ENCODE measurements at regions not wholly inside any gene's neighbourhood (a gene's known extent, or its start where the extent isn't known, plus 50 kb on each side); places are given as distances from the start of the nearest gene placed in this dataset.

GRCh38 chr10:23723796-23724195, 284.9 kb downstream of the OTUD1 start:
- H3K4me3 ChIP-seq: no peak overlapping the region
- no peaks in the 10 kb centered on the region for H3K27me3 ChIP-seq
- H3K4me1 ChIP-seq: no peaks in the 10 kb centered on the region
- DNase-seq (ENCODE audit: low spot score in 2 of 2): no peak
- TF ChIP-seq POLR2A (IDR thresholded peaks at IDR 0.05) (no peak), EP300 (IDR thresholded peaks at IDR 0.05) (no peak), POLR2AphosphoS5 (IDR thresholded peaks at IDR 0.05) (no peak), CTCF (IDR thresholded peaks at IDR 0.05) (no peak)
- WGBS: 60% methylated on average over 6 of the region's 6 CpGs
- no peaks in the 10 kb centered on the region for H3K9me3 ChIP-seq
- no peaks in the 10 kb centered on the region for H3K36me3 ChIP-seq
- no peak overlapping the region for H3K27ac ChIP-seq

- Histone ChIP-seq H3K36me3 (no peaks in the 10 kb centered on the region), H3K9me3 (no peaks in the 10 kb centered on the region), H3K27ac (no peak overlapping the region), H3K4me1 (no peaks in the 10 kb centered on the region), H3K27me3 (no peaks in the 10 kb centered on the region), H3K4me3 (no peak overlapping the region)
- no peak for TF ChIP-seq CTCF (IDR thresholded peaks at IDR 0.05)
- WGBS: 66% methylated on average over 1 of the region's 1 CpG
- no peak for DNase-seq (ENCODE audit: low spot score in 2 of 2)
These were observed 286.7 kb downstream of the OTUD1 start for GRCh38 chr10:23725548-23725947.

GRCh38 chr10:23742368-23742767, 303.5 kb downstream of the OTUD1 start:
- no peaks in the 10 kb centered on the region for H3K9me3 ChIP-seq
- H3K4me1 ChIP-seq: no peaks in the 10 kb centered on the region
- no peak overlapping the region for H3K27ac ChIP-seq
- H3K27me3 ChIP-seq: no peaks in the 10 kb centered on the region
- WGBS: 85% methylated on average over 2 of the region's 2 CpGs
- H3K36me3 ChIP-seq: no peaks in the 10 kb centered on the region
- no peak for TF ChIP-seq POLR2A (IDR thresholded peaks at IDR 0.05)
- TF ChIP-seq CTCF (IDR thresholded peaks at IDR 0.05): no peak
- no peak for TF ChIP-seq POLR2AphosphoS5 (IDR thresholded peaks at IDR 0.05)
- TF ChIP-seq EP300 (IDR thresholded peaks at IDR 0.05): no peak
- DNase-seq (ENCODE audit: low spot score in 2 of 2): no peak
- H3K4me3 ChIP-seq: no peak overlapping the region

GRCh38 chr10:23742807-23743206, 303.9 kb downstream of the OTUD1 start:
- Histone ChIP-seq H3K36me3 (no peaks in the 10 kb centered on the region), H3K9me3 (no peaks in the 10 kb centered on the region), H3K4me3 (no peak overlapping the region), H3K27me3 (no peaks in the 10 kb centered on the region), H3K4me1 (no peaks in the 10 kb centered on the region), H3K27ac (no peak overlapping the region)
- TF ChIP-seq CTCF (IDR thresholded peaks at IDR 0.05) (no peak), EP300 (IDR thresholded peaks at IDR 0.05) (no peak), POLR2AphosphoS5 (IDR thresholded peaks at IDR 0.05) (no peak), POLR2A (IDR thresholded peaks at IDR 0.05) (no peak)
- DNase-seq (ENCODE audit: low spot score in 2 of 2): no peak
- WGBS: 54% methylated on average over 1 of the region's 1 CpG

- DNase-seq (ENCODE audit: low spot score in 2 of 2): no peak
- Histone ChIP-seq H3K27me3 (no peaks in the 10 kb centered on the region), H3K4me1 (peaks cover 2% of the 10 kb centered on the region), H3K36me3 (no peaks in the 10 kb centered on the region), H3K9me3 (no peaks in the 10 kb centered on the region), H3K27ac (no peak overlapping the region), H3K4me3 (no peak overlapping the region)
- TF ChIP-seq EP300 (IDR thresholded peaks at IDR 0.05) (no peak), POLR2AphosphoS5 (IDR thresholded peaks at IDR 0.05) (no peak), POLR2A (IDR thresholded peaks at IDR 0.05) (no peak), CTCF (IDR thresholded peaks at IDR 0.05) (no peak)
- 47% methylated on average over 2 of the region's 2 CpGs for WGBS
These were observed 315.3 kb downstream of the OTUD1 start for GRCh38 chr10:23754179-23754578.
